Colonic mucosa (tissue), 4 donors: ENCODE measurements at regions not wholly inside any gene's neighbourhood (a gene's known extent, or its start where the extent isn't known, plus 50 kb on each side); places are given as distances from the start of the nearest gene placed in this dataset.

Experiments
- DNase-seq: peaks from one replicate; pipeline ENCODE4 v3.0.0-alpha.2; 2020
- H3K27ac ChIP-seq: fragments of 200-600 bp; one replicate; pipeline ENCODE4 v1.8.0; 2021
- H3K27me3 ChIP-seq: fragments of 200-600 bp; one replicate; pipeline ENCODE4 v1.8.0; 2021
- H3K36me3 ChIP-seq: fragments of 200-600 bp; one replicate; pipeline ENCODE4 v1.8.0; 2021
- H3K4me1 ChIP-seq: fragments of 200-600 bp; one replicate; pipeline ENCODE4 v1.8.0; 2021; ENCODE audit warnings: mild to moderate bottlenecking
- H3K4me3 ChIP-seq: fragments of 200-600 bp; one replicate; pipeline ENCODE4 v1.8.0; 2021
- H3K9ac ChIP-seq, 2 donors: one replicate each; pipeline ENCODE4 v1.7.0; 2013; ENCODE audit warnings: control low read depth in 2 of 2, low read depth in 2 of 2, low read length in 2 of 2
- H3K9me3 ChIP-seq: fragments of 200-600 bp; one replicate; pipeline ENCODE4 v1.8.0; 2021
- CTCF ChIP-seq: fragments of 200-600 bp; IDR thresholded peaks from one replicate; pipeline ENCODE4 v1.8.0; 2022; ENCODE audit warnings: antibody characterized with exemption, mild to moderate bottlenecking
- intact Hi-C: fragments of 100-400 bp; cut with DNase I; formaldehyde crosslinking; loops from one replicate; pipeline ENCODE4 v1.14.1; 2022
- donor health status: healthy.
- donor health status: DM: no; HTN: no; CAD: no.
- donor health status: DM: no; HTN: no; CAD: no.

DNA sequence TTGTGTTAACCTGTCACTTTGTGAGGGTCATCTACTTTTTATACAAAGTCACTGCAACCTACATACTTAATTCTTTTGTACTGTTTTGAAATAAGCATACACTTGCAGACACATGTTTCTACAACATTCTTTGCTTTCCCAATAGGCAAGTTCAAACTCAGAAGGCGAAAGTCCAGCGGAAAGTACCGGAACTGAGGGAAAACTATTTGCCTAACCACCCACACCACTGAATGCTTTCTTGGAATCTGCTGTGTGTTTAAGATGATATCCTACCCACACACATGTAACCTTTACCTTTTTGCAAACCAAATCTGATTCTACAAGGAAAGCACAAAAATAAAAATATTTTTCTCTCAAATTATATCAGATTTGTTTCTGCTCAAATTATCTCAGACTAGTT, 139.4 kb upstream of the AGR3 start:
- Histone ChIP-seq H3K36me3 (no peaks in the 10 kb centered on the region), H3K9ac (no peak overlapping the region), H3K27ac (no peak overlapping the region), H3K4me3 (no peak overlapping the region), H3K9me3 (no peaks in the 10 kb centered on the region), H3K27me3 (no peaks in the 10 kb centered on the region), H3K4me1 (peaks cover 5% of the 10 kb centered on the region)
- no peak for DNase-seq
- TF ChIP-seq CTCF, result no peak
- intact Hi-C loops, result no loop called here

DNA sequence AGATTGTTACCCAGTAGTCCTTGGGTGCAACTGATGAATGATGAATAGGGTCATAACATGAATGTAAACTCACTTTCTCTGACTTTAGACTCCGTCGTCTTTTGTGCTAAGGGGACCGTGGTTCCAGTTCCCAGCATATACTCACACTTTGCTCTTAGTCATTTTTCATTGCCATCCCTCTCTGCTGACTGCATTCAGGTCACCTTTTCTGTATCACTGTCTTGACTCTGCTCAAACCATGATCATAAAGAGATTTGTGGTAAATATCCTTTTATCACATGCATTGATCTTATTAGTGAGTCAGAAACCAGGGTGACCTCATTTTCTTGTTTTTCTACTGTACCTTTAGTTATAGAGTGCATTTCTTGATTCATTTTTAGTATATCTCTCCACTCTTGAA, 141.1 kb upstream of the AGR3 start:
- no peak overlapping the region for H3K9ac ChIP-seq
- no peaks in the 10 kb centered on the region for H3K9me3 ChIP-seq
- no peaks in the 10 kb centered on the region for H3K36me3 ChIP-seq
- H3K4me3 ChIP-seq, result no peak overlapping the region
- no peaks in the 10 kb centered on the region for H3K27me3 ChIP-seq
- H3K27ac ChIP-seq, result no peak overlapping the region
- peaks cover 5% of the 10 kb centered on the region for H3K4me1 ChIP-seq
- TF ChIP-seq CTCF, result no peak
- DNase-seq, result no peak
- intact Hi-C loops, result no loop called here

DNA sequence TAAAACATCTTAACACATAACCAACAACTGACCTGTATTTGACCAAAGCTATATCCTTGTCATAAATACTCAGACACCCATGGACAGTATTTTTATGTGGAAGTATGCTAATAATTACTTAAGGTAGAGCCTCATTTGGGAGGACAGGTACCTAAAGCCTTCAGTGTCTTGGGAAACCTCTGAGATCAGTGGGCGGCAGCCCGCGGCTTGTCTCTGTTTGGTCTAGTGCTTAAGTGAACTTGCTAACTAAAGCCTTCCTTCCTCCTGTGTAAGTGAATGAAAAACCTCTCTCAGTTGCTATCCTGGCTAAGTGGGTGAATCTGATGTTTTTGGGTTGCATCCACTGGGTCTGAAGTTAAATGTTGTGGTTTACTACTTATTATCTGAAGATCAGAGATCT, 144.5 kb upstream of the AGR3 start:
- H3K4me1 ChIP-seq, result no peaks in the 10 kb centered on the region
- H3K9ac ChIP-seq, result no peak overlapping the region
- TF ChIP-seq CTCF, result no peak
- no peaks in the 10 kb centered on the region for H3K36me3 ChIP-seq
- no peaks in the 10 kb centered on the region for H3K27me3 ChIP-seq
- intact Hi-C loops, result no loop called here
- no peak overlapping the region for H3K4me3 ChIP-seq
- DNase-seq, result no peak
- H3K9me3 ChIP-seq, result no peaks in the 10 kb centered on the region
- H3K27ac ChIP-seq, result no peak overlapping the region

- Histone ChIP-seq H3K4me1 (no peaks in the 10 kb centered on the region), H3K9ac (no peak overlapping the region), H3K4me3 (no peak overlapping the region), H3K27ac (no peak overlapping the region), H3K9me3 (no peaks in the 10 kb centered on the region), H3K27me3 (no peaks in the 10 kb centered on the region), H3K36me3 (no peaks in the 10 kb centered on the region)
- no peak for DNase-seq
- no peak for TF ChIP-seq CTCF
- intact Hi-C loops, result no loop called here
Measured at GRCh38 chr7:17027143-17027788, 145.5 kb upstream of the AGR3 start.

- Histone ChIP-seq H3K36me3 (no peaks in the 10 kb centered on the region), H3K27ac (no peak overlapping the region), H3K4me3 (no peak overlapping the region), H3K9ac (no peak overlapping the region), H3K4me1 (no peaks in the 10 kb centered on the region), H3K9me3 (no peaks in the 10 kb centered on the region), H3K27me3 (no peaks in the 10 kb centered on the region)
- no peak for DNase-seq
- intact Hi-C loops, result no loop called here
- TF ChIP-seq CTCF, result no peak
Measured at GRCh38 chr7:17027789-17028152, 146.0 kb upstream of the AGR3 start.
